ENCODE measurements at regions not wholly inside any gene's neighbourhood (a gene's known extent, or its start where the extent isn't known, plus 50 kb on each side); places are given as distances from the start of the nearest gene placed in this dataset.

DNA sequence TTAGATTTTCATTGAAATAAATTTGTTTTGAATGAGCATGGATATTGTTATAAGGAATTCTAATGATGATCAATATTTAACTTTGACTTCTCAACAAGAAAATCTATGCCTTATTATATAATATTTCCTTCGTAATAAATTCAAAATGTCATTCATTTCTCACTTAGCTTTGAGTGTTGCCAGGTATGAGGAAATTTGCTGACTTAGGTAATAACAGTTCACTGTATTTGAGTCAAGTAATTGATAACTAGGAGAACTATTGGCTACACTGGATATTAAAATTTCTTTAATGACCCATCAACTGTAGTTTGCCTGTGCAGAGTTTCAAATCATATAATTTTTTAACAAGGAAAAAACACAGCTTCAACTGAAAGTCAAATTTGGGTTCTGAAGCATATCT is 746.6 kb downstream of the SLITRK5 start:
- no peak overlapping the region for H3K27ac ChIP-seq
- H3K4me2 ChIP-seq: no peak overlapping the region
- Mint-ChIP-seq H3K27ac (no peak overlapping the region), H3K36me3 (no peaks in the 10 kb centered on the region), H3K27me3 (ENCODE audit: insufficient read depth, low read depth) (no peaks in the 10 kb centered on the region), H3K4me1 (no peaks in the 10 kb centered on the region), H3K9me3 (no peaks in the 10 kb centered on the region), H3K4me3 (no peak overlapping the region)
- no peak overlapping the region for H3K9ac ChIP-seq
- TF ChIP-seq, protein P1, sequence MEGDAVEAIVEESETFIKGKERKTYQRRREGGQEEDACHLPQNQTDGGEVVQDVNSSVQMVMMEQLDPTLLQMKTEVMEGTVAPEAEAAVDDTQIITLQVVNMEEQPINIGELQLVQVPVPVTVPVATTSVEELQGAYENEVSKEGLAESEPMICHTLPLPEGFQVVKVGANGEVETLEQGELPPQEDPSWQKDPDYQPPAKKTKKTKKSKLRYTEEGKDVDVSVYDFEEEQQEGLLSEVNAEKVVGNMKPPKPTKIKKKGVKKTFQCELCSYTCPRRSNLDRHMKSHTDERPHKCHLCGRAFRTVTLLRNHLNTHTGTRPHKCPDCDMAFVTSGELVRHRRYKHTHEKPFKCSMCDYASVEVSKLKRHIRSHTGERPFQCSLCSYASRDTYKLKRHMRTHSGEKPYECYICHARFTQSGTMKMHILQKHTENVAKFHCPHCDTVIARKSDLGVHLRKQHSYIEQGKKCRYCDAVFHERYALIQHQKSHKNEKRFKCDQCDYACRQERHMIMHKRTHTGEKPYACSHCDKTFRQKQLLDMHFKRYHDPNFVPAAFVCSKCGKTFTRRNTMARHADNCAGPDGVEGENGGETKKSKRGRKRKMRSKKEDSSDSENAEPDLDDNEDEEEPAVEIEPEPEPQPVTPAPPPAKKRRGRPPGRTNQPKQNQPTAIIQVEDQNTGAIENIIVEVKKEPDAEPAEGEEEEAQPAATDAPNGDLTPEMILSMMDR (IDR thresholded peaks at IDR 0.05): no peak
- TF ChIP-seq EZH2phosphoT487 (IDR thresholded peaks at IDR 0.05) (no peak), EZH2 (IDR thresholded peaks at IDR 0.05) (no peak)
- no peak for DNase-seq (ENCODE audit: low spot score)
- no peaks in the 10 kb centered on the region for H3K27me3 ChIP-seq
- H3K4me1 ChIP-seq: peaks cover 5% of the 10 kb centered on the region
- H3F3A ChIP-seq (ENCODE audit: low read depth): no peaks in the 10 kb centered on the region
- H2AFZ ChIP-seq (replicated peaks): no peak overlapping the region
- H3K36me3 ChIP-seq: no peaks in the 10 kb centered on the region
- H3K9me3 ChIP-seq (ENCODE audit: low read depth): no peaks in the 10 kb centered on the region
- H3K4me3 ChIP-seq: no peak overlapping the region
- no peaks in the 10 kb centered on the region for H4K20me1 ChIP-seq (ENCODE audit: low read depth)
- no peaks in the 10 kb centered on the region for H3K79me2 ChIP-seq (ENCODE audit: low read depth)

DNA sequence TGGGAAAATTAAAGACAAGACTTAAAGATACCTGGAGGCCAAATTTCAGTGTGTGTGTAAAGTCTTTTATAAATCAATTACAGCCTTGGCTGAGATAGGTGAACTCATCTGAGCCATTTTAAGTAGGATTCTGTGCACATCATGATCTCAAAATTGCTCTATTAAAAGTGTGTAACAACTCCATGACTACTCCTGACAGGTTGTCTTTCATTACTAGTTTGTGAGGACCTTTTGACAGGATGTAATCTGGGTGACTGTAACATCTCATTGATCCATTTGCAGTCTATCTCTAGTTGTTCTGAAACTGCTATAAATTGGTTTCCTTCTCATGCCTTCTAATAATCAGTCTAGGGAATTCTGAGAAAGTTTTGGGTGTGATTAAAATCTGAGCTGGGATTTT is 753.3 kb downstream of the SLITRK5 start:
- Mint-ChIP-seq H3K36me3 (no peaks in the 10 kb centered on the region), H3K9me3 (peaks cover 5% of the 10 kb centered on the region), H3K4me3 (no peak overlapping the region), H3K4me1 (no peaks in the 10 kb centered on the region), H3K27me3 (ENCODE audit: insufficient read depth, low read depth) (peaks cover 2% of the 10 kb centered on the region), H3K27ac (no peak overlapping the region)
- H3K27me3 ChIP-seq: no peaks in the 10 kb centered on the region
- no peaks in the 10 kb centered on the region for H3K9me3 ChIP-seq (ENCODE audit: low read depth)
- H3K27ac ChIP-seq: no peak overlapping the region
- TF ChIP-seq EZH2 (IDR thresholded peaks at IDR 0.05) (no peak), EZH2phosphoT487 (IDR thresholded peaks at IDR 0.05) (no peak)
- TF ChIP-seq, protein P1 (IDR thresholded peaks at IDR 0.05): no peak
- no peak overlapping the region for H2AFZ ChIP-seq (replicated peaks)
- H3K36me3 ChIP-seq: no peaks in the 10 kb centered on the region
- no peaks in the 10 kb centered on the region for H3K79me2 ChIP-seq (ENCODE audit: low read depth)
- H3K4me3 ChIP-seq: no peak overlapping the region
- no peak overlapping the region for H3K9ac ChIP-seq
- H3F3A ChIP-seq (ENCODE audit: low read depth): no peaks in the 10 kb centered on the region
- no peak for DNase-seq (ENCODE audit: low spot score)
- H3K4me1 ChIP-seq: no peaks in the 10 kb centered on the region
- no peak overlapping the region for H3K4me2 ChIP-seq
- no peaks in the 10 kb centered on the region for H4K20me1 ChIP-seq (ENCODE audit: low read depth)

DNA sequence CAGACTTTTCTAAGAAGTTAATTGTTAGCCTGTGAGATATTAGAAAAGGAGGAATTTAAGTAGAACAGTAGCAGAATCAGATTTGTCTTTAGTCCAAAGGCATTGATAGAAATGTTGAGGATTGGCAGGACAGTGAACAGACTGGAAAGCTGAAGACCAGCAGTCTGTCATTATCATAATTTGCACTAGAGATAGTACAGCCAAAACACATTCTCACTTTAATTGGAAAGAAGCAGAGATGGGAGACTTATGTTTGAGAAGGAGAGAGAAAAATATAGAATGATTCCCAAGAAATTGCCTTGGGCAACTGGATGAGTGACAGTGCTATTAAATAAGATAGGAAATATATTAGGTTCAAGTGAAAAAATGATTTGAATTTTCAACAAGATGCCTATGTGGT is 755.5 kb downstream of the SLITRK5 start:
- no peaks in the 10 kb centered on the region for H3F3A ChIP-seq (ENCODE audit: low read depth)
- peaks cover 2% of the 10 kb centered on the region for H3K27me3 Mint-ChIP-seq (ENCODE audit: insufficient read depth, low read depth)

More for the DNA sequence above, 755.5 kb downstream of the SLITRK5 start:
- TF ChIP-seq, protein P1 (IDR thresholded peaks at IDR 0.05): no peak
- TF ChIP-seq EZH2 (IDR thresholded peaks at IDR 0.05) (no peak), EZH2phosphoT487 (IDR thresholded peaks at IDR 0.05) (no peak)
- H2AFZ ChIP-seq (replicated peaks): no peak overlapping the region
- no peak overlapping the region for H3K4me3 ChIP-seq
- no peaks in the 10 kb centered on the region for H4K20me1 ChIP-seq (ENCODE audit: low read depth)
- no peaks in the 10 kb centered on the region for H3K27me3 ChIP-seq
- no peaks in the 10 kb centered on the region for H3K36me3 ChIP-seq
- no peak overlapping the region for H3K4me2 ChIP-seq
- no peak overlapping the region for H3K27ac ChIP-seq
- DNase-seq (ENCODE audit: low spot score): no peak
- H3K9ac ChIP-seq: no peak overlapping the region
- H3K36me3 Mint-ChIP-seq: no peaks in the 10 kb centered on the region
- no peak overlapping the region for H3K27ac Mint-ChIP-seq
- no peak overlapping the region for H3K4me3 Mint-ChIP-seq
- peaks cover 5% of the 10 kb centered on the region for H3K9me3 Mint-ChIP-seq
- no peaks in the 10 kb centered on the region for H3K79me2 ChIP-seq (ENCODE audit: low read depth)
- no peaks in the 10 kb centered on the region for H3K4me1 ChIP-seq
- no peaks in the 10 kb centered on the region for H3K4me1 Mint-ChIP-seq
- no peaks in the 10 kb centered on the region for H3K9me3 ChIP-seq (ENCODE audit: low read depth)

Measured in neural progenitor cell (in vitro differentiated cells).